ENCODE measurements at regions not wholly inside any gene's neighbourhood (a gene's known extent, or its start where the extent isn't known, plus 50 kb on each side); places are given as distances from the start of the nearest gene placed in this dataset.

DNA sequence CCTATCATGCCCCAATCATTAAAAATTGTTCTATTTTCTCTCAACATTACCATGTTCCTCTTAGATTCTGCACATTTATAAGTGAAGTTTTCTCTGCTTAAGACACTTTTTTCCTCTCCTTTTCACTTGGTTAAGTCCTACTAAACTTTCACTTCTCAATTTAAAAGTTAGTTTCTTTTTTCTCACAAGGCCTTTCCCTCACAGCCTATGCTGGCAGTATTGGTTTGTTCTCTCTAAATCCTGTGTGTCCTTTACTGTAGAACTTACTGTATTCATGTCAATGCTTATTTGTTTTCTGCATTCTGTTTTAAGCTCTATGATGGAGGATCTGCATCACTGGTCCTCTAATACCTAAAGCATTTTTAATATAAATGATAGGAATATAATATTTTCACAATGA lies 2816.6 kb downstream of the PCDH9 start:
- no peaks in the 10 kb centered on the region for H3K4me1 ChIP-seq
- H3K36me3 ChIP-seq (ENCODE audit: control insufficient read depth, insufficient read depth, low read length): no peaks in the 10 kb centered on the region
- TF ChIP-seq, protein P1, sequence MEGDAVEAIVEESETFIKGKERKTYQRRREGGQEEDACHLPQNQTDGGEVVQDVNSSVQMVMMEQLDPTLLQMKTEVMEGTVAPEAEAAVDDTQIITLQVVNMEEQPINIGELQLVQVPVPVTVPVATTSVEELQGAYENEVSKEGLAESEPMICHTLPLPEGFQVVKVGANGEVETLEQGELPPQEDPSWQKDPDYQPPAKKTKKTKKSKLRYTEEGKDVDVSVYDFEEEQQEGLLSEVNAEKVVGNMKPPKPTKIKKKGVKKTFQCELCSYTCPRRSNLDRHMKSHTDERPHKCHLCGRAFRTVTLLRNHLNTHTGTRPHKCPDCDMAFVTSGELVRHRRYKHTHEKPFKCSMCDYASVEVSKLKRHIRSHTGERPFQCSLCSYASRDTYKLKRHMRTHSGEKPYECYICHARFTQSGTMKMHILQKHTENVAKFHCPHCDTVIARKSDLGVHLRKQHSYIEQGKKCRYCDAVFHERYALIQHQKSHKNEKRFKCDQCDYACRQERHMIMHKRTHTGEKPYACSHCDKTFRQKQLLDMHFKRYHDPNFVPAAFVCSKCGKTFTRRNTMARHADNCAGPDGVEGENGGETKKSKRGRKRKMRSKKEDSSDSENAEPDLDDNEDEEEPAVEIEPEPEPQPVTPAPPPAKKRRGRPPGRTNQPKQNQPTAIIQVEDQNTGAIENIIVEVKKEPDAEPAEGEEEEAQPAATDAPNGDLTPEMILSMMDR (IDR thresholded peaks at IDR 0.05): no peak

DNA sequence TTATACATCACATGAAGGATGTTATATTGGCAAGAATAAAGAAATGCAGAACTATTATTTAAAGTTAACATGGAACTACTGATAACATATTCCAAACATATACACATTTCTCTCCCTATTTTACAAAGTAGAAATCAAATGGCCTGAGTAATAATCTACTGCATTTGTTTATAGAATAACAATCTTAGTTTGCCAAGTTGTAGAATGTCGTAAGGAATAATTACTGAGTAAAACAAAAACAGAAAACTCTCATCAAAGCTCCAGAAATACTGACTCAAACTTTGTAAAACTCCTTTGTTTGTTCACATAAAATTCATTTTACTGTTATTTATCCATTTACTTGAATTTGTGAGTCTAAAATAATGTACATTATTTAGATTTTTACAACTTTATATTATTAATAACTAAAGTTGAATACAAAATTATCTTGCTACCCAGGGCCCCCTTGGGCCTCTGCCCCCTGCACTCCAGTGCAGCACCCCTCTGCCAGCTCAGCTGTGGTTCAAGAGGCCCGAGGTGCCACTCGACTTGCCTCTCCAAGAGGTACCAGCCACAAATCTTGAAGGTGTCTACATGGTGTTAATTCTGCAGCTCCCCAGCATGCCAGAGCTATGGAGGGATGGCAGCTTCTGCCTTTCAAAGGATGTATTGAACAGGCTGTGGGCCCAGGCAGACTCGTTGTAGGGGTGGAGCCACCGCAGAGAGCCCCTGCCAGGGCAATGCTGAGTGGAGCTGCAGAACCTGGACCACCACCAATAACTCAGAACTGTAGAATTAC lies 2819.7 kb downstream of the PCDH9 start:
- TF ChIP-seq, protein P1 (IDR thresholded peaks at IDR 0.05): no peak
- no peaks in the 10 kb centered on the region for H3K27me3 ChIP-seq (ENCODE audit: control insufficient read depth, insufficient read depth, low read length)
- no peaks in the 10 kb centered on the region for H3K4me1 ChIP-seq
- H3K4me2 ChIP-seq (ENCODE audit: low read length): no peak overlapping the region
- H3K79me2 ChIP-seq: no peaks in the 10 kb centered on the region
- H3K27ac ChIP-seq: no peak overlapping the region
- H3K9me3 ChIP-seq (ENCODE audit: control insufficient read depth, low read length): no peaks in the 10 kb centered on the region
- H2AFZ ChIP-seq: no peak overlapping the region
- no peak overlapping the region for H3K9ac ChIP-seq
- H3K36me3 ChIP-seq (ENCODE audit: control insufficient read depth, insufficient read depth, low read length): no peaks in the 10 kb centered on the region
- no peak overlapping the region for H3K4me3 ChIP-seq (ENCODE audit: low read depth, low read length)

More for the DNA sequence above, 2816.6 kb downstream of the PCDH9 start:
- no peaks in the 10 kb centered on the region for H3K9me3 ChIP-seq (ENCODE audit: control insufficient read depth, low read length)
- H3K4me2 ChIP-seq (ENCODE audit: low read length): no peak overlapping the region
- no peak overlapping the region for H3K4me3 ChIP-seq (ENCODE audit: low read depth, low read length)
- no peak overlapping the region for H2AFZ ChIP-seq
- no peaks in the 10 kb centered on the region for H3K27me3 ChIP-seq (ENCODE audit: control insufficient read depth, insufficient read depth, low read length)
- no peaks in the 10 kb centered on the region for H3K79me2 ChIP-seq
- no peak overlapping the region for H3K27ac ChIP-seq
- no peak overlapping the region for H3K9ac ChIP-seq

- Histone ChIP-seq H3K27ac (no peak overlapping the region), H3K4me3 (ENCODE audit: low read depth, low read length) (no peak overlapping the region), H3K4me2 (ENCODE audit: low read length) (no peak overlapping the region), H3K4me1 (no peaks in the 10 kb centered on the region), H3K9me3 (ENCODE audit: control insufficient read depth, low read length) (no peaks in the 10 kb centered on the region), H3K79me2 (no peaks in the 10 kb centered on the region), H2AFZ (no peak overlapping the region), H3K36me3 (ENCODE audit: control insufficient read depth, insufficient read depth, low read length) (no peaks in the 10 kb centered on the region), H3K27me3 (ENCODE audit: control insufficient read depth, insufficient read depth, low read length) (no peaks in the 10 kb centered on the region), H3K9ac (no peak overlapping the region)
- TF ChIP-seq, protein P1 (IDR thresholded peaks at IDR 0.05): no peak
Measured at GRCh38 chr13:64397701-64398100, 2832.4 kb downstream of the PCDH9 start.

DNA sequence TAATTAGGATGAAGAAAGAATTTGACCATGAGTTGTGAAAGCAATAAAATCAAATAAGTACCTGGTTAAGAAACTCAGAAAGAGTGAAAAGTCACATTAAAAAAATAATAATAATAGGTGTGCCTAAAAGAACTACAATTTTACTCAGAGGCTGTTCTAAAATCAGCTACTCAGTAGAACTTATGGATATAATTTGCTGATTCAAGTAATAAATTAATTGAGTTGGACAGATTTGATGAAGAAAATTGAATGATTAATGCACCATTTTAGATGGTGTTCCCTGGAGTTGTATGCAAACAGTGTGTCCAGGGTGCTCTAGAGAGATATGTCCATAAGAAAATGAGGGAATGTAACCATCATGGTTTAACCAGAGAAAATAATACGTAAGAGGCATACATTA lies 2852.5 kb downstream of the PCDH9 start:
- Histone ChIP-seq H3K9me3 (ENCODE audit: control insufficient read depth, low read length) (no peaks in the 10 kb centered on the region), H3K4me2 (ENCODE audit: low read length) (no peak overlapping the region), H3K27me3 (ENCODE audit: control insufficient read depth, insufficient read depth, low read length) (no peaks in the 10 kb centered on the region), H3K4me1 (no peaks in the 10 kb centered on the region), H3K36me3 (ENCODE audit: control insufficient read depth, insufficient read depth, low read length) (no peaks in the 10 kb centered on the region), H3K4me3 (ENCODE audit: low read depth, low read length) (no peak overlapping the region), H3K79me2 (no peaks in the 10 kb centered on the region), H3K9ac (no peak overlapping the region), H3K27ac (no peak overlapping the region), H2AFZ (no peak overlapping the region)
- TF ChIP-seq, protein P1 (IDR thresholded peaks at IDR 0.05): no peak

- Histone ChIP-seq H3K79me2 (no peaks in the 10 kb centered on the region), H3K27ac (no peak overlapping the region), H3K4me1 (no peaks in the 10 kb centered on the region), H3K27me3 (ENCODE audit: control insufficient read depth, insufficient read depth, low read length) (no peaks in the 10 kb centered on the region), H3K9ac (no peak overlapping the region), H3K9me3 (ENCODE audit: control insufficient read depth, low read length) (no peaks in the 10 kb centered on the region), H3K4me2 (ENCODE audit: low read length) (no peak overlapping the region), H2AFZ (no peak overlapping the region), H3K36me3 (ENCODE audit: control insufficient read depth, insufficient read depth, low read length) (no peaks in the 10 kb centered on the region), H3K4me3 (ENCODE audit: low read depth, low read length) (no peak overlapping the region)
- TF ChIP-seq, protein P1 (IDR thresholded peaks at IDR 0.05): no peak
Measured at GRCh38 chr13:64371461-64371860, 2858.7 kb downstream of the PCDH9 start.

Data from parathyroid adenoma (tissue), 2 donors.